ENCODE measurements at regions not wholly inside any gene's neighbourhood (a gene's known extent, or its start where the extent isn't known, plus 50 kb on each side); places are given as distances from the start of the nearest gene placed in this dataset.
A peak's percentile ranks its signal among the peaks of the same experiment; 100 is the strongest.

DNA sequence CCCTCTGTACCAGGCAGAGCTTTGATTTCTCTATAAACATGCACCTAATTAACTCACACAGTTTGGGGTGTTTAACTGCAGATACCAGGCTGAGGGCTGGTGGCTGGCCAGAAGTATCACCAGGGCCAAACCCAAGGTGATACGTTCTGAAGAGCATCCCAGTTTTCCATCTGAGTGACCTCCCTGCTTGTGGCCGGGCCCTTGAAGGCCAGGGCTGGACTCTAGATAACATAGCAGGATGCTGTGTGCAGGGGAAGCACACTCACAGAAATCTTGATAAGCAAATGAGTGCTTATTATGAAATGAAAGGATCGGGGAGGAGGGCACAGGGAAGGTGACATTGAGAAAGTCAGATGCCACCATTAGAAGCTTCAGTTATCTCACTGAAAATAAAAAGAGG lies 582.4 kb downstream of the BRINP1 start:
- Histone ChIP-seq H3K79me2 (ENCODE audit: low read depth) (no peaks in the 10 kb centered on the region), H2AFZ (replicated peaks) (no peak overlapping the region), H3F3A (ENCODE audit: low read depth) (no peaks in the 10 kb centered on the region), H3K4me1 (no peaks in the 10 kb centered on the region), H3K4me2 (no peak overlapping the region), H3K9ac (no peak overlapping the region), H4K20me1 (ENCODE audit: low read depth) (no peaks in the 10 kb centered on the region), H3K27ac (no peak overlapping the region), H3K36me3 (no peaks in the 10 kb centered on the region), H3K27me3 (no peaks in the 10 kb centered on the region), H3K4me3 (no peak overlapping the region), H3K9me3 (ENCODE audit: low read depth) (no peaks in the 10 kb centered on the region)
- Mint-ChIP-seq H3K4me3 (no peak overlapping the region), H3K4me1 (peaks cover 36% of the 10 kb centered on the region), H3K27ac (peak overlapping the region; percentile 38), H3K36me3 (no peaks in the 10 kb centered on the region), H3K9me3 (no peaks in the 10 kb centered on the region), H3K27me3 (ENCODE audit: insufficient read depth, low read depth) (no peaks in the 10 kb centered on the region)
- DNase-seq (ENCODE audit: low spot score) = no peak
- TF ChIP-seq EZH2 (IDR thresholded peaks at IDR 0.05) (no peak), EZH2phosphoT487 (IDR thresholded peaks at IDR 0.05) (no peak)
- TF ChIP-seq, protein P1, sequence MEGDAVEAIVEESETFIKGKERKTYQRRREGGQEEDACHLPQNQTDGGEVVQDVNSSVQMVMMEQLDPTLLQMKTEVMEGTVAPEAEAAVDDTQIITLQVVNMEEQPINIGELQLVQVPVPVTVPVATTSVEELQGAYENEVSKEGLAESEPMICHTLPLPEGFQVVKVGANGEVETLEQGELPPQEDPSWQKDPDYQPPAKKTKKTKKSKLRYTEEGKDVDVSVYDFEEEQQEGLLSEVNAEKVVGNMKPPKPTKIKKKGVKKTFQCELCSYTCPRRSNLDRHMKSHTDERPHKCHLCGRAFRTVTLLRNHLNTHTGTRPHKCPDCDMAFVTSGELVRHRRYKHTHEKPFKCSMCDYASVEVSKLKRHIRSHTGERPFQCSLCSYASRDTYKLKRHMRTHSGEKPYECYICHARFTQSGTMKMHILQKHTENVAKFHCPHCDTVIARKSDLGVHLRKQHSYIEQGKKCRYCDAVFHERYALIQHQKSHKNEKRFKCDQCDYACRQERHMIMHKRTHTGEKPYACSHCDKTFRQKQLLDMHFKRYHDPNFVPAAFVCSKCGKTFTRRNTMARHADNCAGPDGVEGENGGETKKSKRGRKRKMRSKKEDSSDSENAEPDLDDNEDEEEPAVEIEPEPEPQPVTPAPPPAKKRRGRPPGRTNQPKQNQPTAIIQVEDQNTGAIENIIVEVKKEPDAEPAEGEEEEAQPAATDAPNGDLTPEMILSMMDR (IDR thresholded peaks at IDR 0.05) = no peak

GRCh38 chr9:118809160-118809625 lies 560.0 kb downstream of the BRINP1 start:
- Histone ChIP-seq H3F3A (ENCODE audit: low read depth) (no peaks in the 10 kb centered on the region), H4K20me1 (ENCODE audit: low read depth) (no peaks in the 10 kb centered on the region), H3K9ac (no peak overlapping the region), H3K36me3 (no peaks in the 10 kb centered on the region), H3K4me3 (peak overlapping the region; percentile 11), H3K9me3 (ENCODE audit: low read depth) (no peaks in the 10 kb centered on the region), H2AFZ (replicated peaks) (no peak overlapping the region), H3K27me3 (no peaks in the 10 kb centered on the region), H3K27ac (no peak overlapping the region), H3K79me2 (ENCODE audit: low read depth) (no peaks in the 10 kb centered on the region), H3K4me1 (no peaks in the 10 kb centered on the region), H3K4me2 (no peak overlapping the region)
- TF ChIP-seq EZH2 (IDR thresholded peaks at IDR 0.05) (no peak), EZH2phosphoT487 (IDR thresholded peaks at IDR 0.05) (no peak)
- TF ChIP-seq, protein P1 (IDR thresholded peaks at IDR 0.05) = peak; percentile 24
- no peak overlapping the region for H3K4me3 Mint-ChIP-seq
- H3K27ac Mint-ChIP-seq = no peak overlapping the region
- no peaks in the 10 kb centered on the region for H3K36me3 Mint-ChIP-seq
- peak; percentile 23 for DNase-seq (ENCODE audit: low spot score)
- H3K9me3 Mint-ChIP-seq = no peaks in the 10 kb centered on the region
- no peaks in the 10 kb centered on the region for H3K27me3 Mint-ChIP-seq (ENCODE audit: insufficient read depth, low read depth)
- no peaks in the 10 kb centered on the region for H3K4me1 Mint-ChIP-seq

- Histone ChIP-seq H3K27me3 (no peaks in the 10 kb centered on the region), H3F3A (ENCODE audit: low read depth) (no peaks in the 10 kb centered on the region), H3K4me3 (no peak overlapping the region), H3K79me2 (ENCODE audit: low read depth) (no peaks in the 10 kb centered on the region), H3K9me3 (ENCODE audit: low read depth) (no peaks in the 10 kb centered on the region), H3K9ac (no peak overlapping the region), H3K36me3 (no peaks in the 10 kb centered on the region), H2AFZ (replicated peaks) (no peak overlapping the region), H3K4me1 (no peaks in the 10 kb centered on the region), H3K4me2 (no peak overlapping the region), H4K20me1 (ENCODE audit: low read depth) (no peaks in the 10 kb centered on the region), H3K27ac (no peak overlapping the region)
- TF ChIP-seq EZH2 (IDR thresholded peaks at IDR 0.05) (no peak), EZH2phosphoT487 (IDR thresholded peaks at IDR 0.05) (no peak)
- TF ChIP-seq, protein P1 (IDR thresholded peaks at IDR 0.05) = peak; percentile 54
- peak; percentile 34 for DNase-seq (ENCODE audit: low spot score)
- Mint-ChIP-seq H3K27ac (no peak overlapping the region), H3K27me3 (ENCODE audit: insufficient read depth, low read depth) (no peaks in the 10 kb centered on the region), H3K4me3 (no peak overlapping the region), H3K4me1 (no peaks in the 10 kb centered on the region), H3K36me3 (no peaks in the 10 kb centered on the region), H3K9me3 (peaks cover 2% of the 10 kb centered on the region)
These were observed 539.9 kb downstream of the BRINP1 start for GRCh38 chr9:118829334-118829733.
